CD4-positive, alpha-beta T cell treated with Interferon gamma for 1 hour (primary cell): ENCODE measurements at regions not wholly inside any gene's neighbourhood (a gene's known extent, or its start where the extent isn't known, plus 50 kb on each side); places are given as distances from the start of the nearest gene placed in this dataset.

Experiments used
- DNase-seq: peaks from one replicate; pipeline ENCODE4 v3.0.0-alpha.2; 2020

DNA sequence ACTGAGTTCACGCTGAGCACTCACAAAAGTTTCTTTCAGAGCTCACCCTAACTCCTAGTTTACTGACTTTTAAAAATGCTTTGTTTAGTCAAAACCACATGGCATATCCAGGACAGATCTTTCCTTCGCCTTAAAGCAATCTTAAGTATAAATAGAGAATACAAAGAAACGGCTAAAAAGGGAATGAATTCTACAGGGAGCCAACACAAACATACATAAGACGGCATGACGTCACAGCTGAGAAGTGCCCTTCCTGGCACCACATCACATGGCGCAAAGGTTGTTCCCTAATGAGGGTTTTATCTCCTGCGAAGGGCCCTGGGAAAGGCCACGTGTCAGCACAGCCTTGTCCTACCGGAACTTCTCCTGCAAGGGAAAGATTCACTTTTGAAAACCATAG lies 141.3 kb downstream of the IRX1 start:
- no peak for DNase-seq

- no peak for DNase-seq
Observed at GRCh38 chr5:3738919-3739318, 143.3 kb downstream of the IRX1 start.

- no peak for DNase-seq
Observed at GRCh38 chr5:3740546-3741373, 145.1 kb downstream of the IRX1 start.

- no peak for DNase-seq
Observed at GRCh38 chr5:3741374-3741770, 145.7 kb downstream of the IRX1 start.

GRCh38 chr5:3742750-3743149 lies 147.1 kb downstream of the IRX1 start:
- DNase-seq, result no peak

- no peak for DNase-seq
Observed at GRCh38 chr5:3751846-3752245, 156.2 kb downstream of the IRX1 start.

- DNase-seq, result no peak
Observed at GRCh38 chr5:3778000-3778550, 182.4 kb downstream of the IRX1 start.

GRCh38 chr5:3778945-3779344 lies 183.3 kb downstream of the IRX1 start:
- DNase-seq, result no peak

GRCh38 chr5:3780278-3780677 lies 184.6 kb downstream of the IRX1 start:
- no peak for DNase-seq

GRCh38 chr5:3780907-3781306 lies 185.3 kb downstream of the IRX1 start:
- DNase-seq, result no peak

DNA sequence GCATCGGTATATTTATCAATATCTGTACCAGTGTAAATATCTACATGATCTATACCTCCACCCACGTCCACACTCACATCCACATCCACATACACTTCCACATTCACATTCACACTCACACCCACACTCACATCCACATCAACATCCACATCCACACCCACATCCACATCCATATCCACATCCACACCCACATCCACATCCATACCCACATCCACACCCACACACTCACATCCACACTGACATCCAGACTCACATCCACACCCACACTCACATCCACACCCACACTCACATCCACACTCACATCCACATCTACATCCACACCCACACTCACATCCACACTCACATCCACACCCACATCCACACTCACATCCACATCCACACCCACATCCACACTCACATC lies 189.2 kb downstream of the IRX1 start:
- no peak for DNase-seq

GRCh38 chr5:3786165-3786564 lies 190.5 kb downstream of the IRX1 start:
- no peak for DNase-seq

- DNase-seq, result no peak
Observed at GRCh38 chr5:3786891-3787430, 191.3 kb downstream of the IRX1 start.

GRCh38 chr5:3787604-3788003 lies 192.0 kb downstream of the IRX1 start:
- DNase-seq, result no peak

- no peak for DNase-seq
Observed at GRCh38 chr5:3789519-3790193, 194.0 kb downstream of the IRX1 start.

- no peak for DNase-seq
Observed at GRCh38 chr5:3793162-3793561, 197.5 kb downstream of the IRX1 start.

DNA sequence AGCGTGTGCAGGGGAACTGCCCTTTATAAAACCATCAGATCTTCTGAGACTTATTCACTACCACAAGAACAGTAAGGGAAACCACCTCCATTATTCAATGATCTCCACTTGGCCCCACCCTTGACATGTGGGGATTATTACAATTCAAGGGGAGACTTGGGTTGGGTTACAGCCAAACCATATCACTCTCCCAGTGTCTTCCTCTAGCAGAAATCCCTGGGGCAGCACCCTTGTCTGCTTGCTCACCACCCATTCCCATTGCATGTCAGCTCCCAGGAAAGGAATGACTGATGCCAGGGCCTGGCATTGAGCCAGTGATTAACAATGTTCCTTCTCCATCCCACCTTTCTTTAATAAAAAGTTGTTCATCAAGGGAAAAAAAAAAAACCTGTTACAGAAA lies 199.0 kb downstream of the IRX1 start:
- no peak for DNase-seq

DNA sequence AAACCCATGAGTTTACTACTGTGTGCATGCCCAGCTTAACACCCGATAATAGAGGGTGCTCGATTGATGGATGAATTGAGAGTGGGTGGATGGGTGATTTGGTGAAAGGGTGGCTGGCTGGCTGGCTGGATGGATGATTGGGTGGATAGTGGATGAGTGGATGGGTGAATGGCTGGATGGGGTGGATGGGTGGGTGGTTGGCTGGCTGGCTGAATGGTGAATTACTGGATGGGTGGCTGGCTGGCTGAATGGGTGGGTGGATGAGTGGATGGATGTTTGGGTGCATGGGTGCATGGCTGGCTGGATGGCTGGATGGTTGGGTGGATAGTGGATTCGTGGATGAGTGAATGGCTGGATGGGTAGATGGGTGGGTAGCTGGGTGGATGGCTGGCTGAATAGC lies 201.1 kb downstream of the IRX1 start:
- no peak for DNase-seq

DNA sequence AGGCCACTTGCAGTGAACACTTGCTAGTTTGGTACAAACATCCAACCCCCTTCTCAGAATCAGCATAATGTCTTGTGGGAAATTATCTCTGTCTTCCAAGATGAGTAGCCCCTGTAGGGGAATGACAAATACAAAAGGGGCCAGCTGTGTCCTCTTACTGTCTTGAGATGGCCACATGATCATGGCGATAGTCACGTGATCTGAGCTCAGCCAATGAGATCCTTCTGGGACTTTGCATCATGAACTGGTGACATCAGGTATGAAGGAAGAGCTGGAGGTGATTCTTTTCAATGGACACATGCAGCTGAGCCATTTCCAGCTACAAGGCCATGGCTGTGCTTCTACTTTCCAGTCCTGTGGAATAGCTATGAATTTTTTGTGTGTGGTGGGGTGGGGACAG lies 206.3 kb downstream of the IRX1 start:
- no peak for DNase-seq

GRCh38 chr5:3809455-3809854 lies 213.8 kb downstream of the IRX1 start:
- no peak for DNase-seq

DNA sequence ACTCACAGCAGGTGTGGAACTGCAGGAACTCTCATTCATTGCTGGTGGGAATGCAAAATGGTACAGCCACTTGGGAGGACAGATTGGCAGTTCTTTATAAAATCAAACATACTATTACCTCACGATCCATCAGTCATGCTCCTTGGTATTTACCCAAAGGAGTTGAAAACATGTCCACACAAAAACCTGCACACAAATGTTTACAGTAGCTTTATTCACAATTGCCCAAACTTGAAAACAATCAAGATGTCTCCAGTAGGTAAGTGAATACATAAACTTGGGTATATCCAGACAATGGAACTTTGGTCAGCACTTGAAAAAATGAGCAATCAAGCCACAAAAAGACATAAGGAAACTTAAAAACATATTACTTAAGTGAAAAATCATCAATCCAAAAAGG lies 215.5 kb downstream of the IRX1 start:
- no peak for DNase-seq

GRCh38 chr5:3818624-3819023 lies 223.0 kb downstream of the IRX1 start:
- DNase-seq, result no peak

DNA sequence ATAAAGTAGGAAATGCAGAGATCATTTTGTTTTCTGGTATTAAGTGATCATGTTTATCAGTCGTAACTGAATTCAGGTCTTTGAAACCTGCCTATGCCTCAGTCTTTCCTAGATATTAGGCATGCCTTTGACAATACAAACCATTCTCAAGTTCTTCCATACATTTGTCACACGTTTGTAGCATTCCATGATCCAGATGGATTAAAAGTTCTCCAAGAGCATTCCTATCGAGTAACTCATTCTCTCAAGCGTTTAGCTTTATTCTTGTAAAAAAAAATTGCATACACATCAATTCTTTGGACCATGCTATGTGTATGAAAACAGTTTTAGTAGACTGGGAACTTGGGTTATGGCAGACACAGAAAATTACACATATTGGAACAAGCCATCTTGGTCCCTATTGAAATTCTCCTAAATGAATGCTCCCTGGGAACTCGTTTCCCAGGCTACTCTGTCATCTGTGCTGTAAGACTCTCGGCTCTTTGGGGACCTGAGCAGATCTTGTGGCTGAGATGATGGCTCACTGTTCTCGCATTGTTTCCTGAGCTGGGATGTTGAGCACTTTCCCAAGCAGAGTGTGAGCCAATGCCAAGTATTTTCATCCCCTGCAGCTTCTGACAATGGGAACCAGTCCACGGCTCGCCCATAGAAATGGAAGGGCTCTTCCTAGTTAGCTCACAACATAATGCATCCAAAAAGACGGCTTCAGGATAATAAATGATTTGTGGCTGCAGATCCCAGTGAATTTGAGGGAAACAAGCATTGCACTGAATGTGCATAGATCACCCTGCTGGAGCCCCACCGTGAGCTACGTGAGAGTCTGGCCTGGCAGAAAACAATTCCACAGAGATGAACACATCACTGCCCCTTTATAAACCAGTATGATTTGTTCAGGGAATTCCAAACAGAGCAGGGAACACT lies 230.2 kb downstream of the IRX1 start:
- DNase-seq, result no peak
